ENCODE measurements at regions not wholly inside any gene's neighbourhood (a gene's known extent, or its start where the extent isn't known, plus 50 kb on each side); places are given as distances from the start of the nearest gene placed in this dataset.

DNA sequence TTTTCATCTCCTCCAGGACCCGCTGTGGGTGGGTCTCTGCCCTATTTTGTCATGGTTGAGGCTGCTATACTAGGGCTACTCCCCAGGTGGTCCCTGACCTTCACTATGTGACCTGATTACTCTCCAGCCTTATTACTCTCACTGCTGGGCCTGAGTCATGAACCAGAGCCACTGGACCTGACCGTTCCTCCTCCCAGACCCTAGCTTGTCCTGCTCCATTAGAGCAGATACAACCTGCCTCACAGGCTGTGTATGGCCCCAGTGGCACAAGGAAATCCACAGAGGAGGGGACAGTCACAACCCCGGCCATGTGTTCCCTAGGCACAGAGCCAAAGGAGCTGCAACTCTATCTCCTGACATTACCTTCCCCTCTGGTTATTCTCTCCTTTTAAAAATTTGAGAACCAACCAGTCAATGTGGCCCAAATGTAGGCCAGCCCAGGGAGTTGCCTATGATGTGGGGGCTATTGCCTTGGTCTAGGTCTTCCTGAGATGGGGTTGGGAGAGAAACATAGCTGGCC, 96.0 kb upstream of the FSTL4 start:
- TF ChIP-seq EZH2phosphoT487 (IDR thresholded peaks at IDR 0.05; ENCODE audit: low read depth), result no peak
- TF ChIP-seq, protein P1, sequence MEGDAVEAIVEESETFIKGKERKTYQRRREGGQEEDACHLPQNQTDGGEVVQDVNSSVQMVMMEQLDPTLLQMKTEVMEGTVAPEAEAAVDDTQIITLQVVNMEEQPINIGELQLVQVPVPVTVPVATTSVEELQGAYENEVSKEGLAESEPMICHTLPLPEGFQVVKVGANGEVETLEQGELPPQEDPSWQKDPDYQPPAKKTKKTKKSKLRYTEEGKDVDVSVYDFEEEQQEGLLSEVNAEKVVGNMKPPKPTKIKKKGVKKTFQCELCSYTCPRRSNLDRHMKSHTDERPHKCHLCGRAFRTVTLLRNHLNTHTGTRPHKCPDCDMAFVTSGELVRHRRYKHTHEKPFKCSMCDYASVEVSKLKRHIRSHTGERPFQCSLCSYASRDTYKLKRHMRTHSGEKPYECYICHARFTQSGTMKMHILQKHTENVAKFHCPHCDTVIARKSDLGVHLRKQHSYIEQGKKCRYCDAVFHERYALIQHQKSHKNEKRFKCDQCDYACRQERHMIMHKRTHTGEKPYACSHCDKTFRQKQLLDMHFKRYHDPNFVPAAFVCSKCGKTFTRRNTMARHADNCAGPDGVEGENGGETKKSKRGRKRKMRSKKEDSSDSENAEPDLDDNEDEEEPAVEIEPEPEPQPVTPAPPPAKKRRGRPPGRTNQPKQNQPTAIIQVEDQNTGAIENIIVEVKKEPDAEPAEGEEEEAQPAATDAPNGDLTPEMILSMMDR (IDR thresholded peaks at IDR 0.05; ENCODE audit: low read depth, low read length), result no peak

Data from OCI-LY3 (cell line).